Esophagus muscularis mucosa (tissue), 3 donors: ENCODE measurements at regions not wholly inside any gene's neighbourhood (a gene's known extent, or its start where the extent isn't known, plus 50 kb on each side); places are given as distances from the start of the nearest gene placed in this dataset.

Experiments used
- CTCF ChIP-seq, 3 experiments: fragments of 200-600 bp in 2 of 3; fragments of 450-650 bp in 1 of 3; sonication (generic) in 2 of 3; IDR thresholded peaks; one replicate each; pipeline ENCODE4 v1.5.1; 2017 to 2019; ENCODE audit warnings: antibody characterized with exemption in 3 of 3, mild to moderate bottlenecking in 2 of 3, moderate library complexity in 1 of 3
- POLR2A ChIP-seq: fragments of 450-650 bp; IDR thresholded peaks from one replicate; pipeline ENCODE4 v1.6.1; 2017; ENCODE audit warnings: antibody characterized with exemption, moderate library complexity, mild to moderate bottlenecking, low read depth
- POLR2AphosphoS5 ChIP-seq, 2 donors: sonication (generic); formaldehyde crosslinking; IDR thresholded peaks; one replicate each; pipeline ENCODE4 v1.6.1; 2017; ENCODE audit warnings: antibody characterized with exemption in 2 of 2

GRCh38 chr4:149988087-149988410 is 90.2 kb upstream of the DCLK2 start:
- TF ChIP-seq CTCF (IDR thresholded peaks at IDR 0.05) (no peak), POLR2A (no peak), POLR2AphosphoS5 (IDR thresholded peaks at IDR 0.05) (no peak)
